IMR-90 (cell line): ENCODE measurements at regions not wholly inside any gene's neighbourhood (a gene's known extent, or its start where the extent isn't known, plus 50 kb on each side); places are given as distances from the start of the nearest gene placed in this dataset.
A peak's percentile ranks its signal among the peaks of the same experiment; 100 is the strongest.

Experiments used
- ATAC-seq: fragments of 200-7000 bp; cut with Tn5 transposase; 2 replicates; pipeline ENCODE4 v1.9.1; 2020; ENCODE audit warnings: low read depth, mild to moderate bottlenecking, moderate library complexity
- BruUV-seq: library from RNA; stranded (reverse); fragments of 400-500 nt; replicated peaks from 2 replicates; lab custom pipeline; 2021; lab: Mats Ljungman, UMichigan
- CTCF ChIA-PET: fragments of 300-600 bp; formaldehyde crosslinking; extraction: SDS; loops from one replicate; lab custom pipeline; 2021; ENCODE audit warnings: antibody characterized with exemption; lab: Yijun Ruan, JAX
- POLR2A ChIA-PET: fragments of 300-600 bp; sonication (Branson Sonifier 250); formaldehyde crosslinking; loops from one replicate; lab custom pipeline; 2022; ENCODE audit warnings: antibody characterized with exemption; ENCODE audit not compliant: unreplicated experiment; lab: Charles Lee
- DNase-seq: peaks from one replicate; pipeline ENCODE4 v3.0.0; 2013
- H2AFZ ChIP-seq: replicated peaks from 2 replicates; pipeline ENCODE3; 2013; ENCODE audit warnings: low read length, mild to moderate bottlenecking; ENCODE audit not compliant: poor library complexity
- H2AK5ac ChIP-seq: 2 replicates; pipeline ENCODE4 v1.6.1; 2013; ENCODE audit warnings: low read depth, low read length, inconsistent platforms
- H2AK9ac ChIP-seq: replicated peaks from 2 replicates; pipeline ENCODE3; 2013; ENCODE audit warnings: mild to moderate bottlenecking, low read depth, low read length, moderate library complexity; ENCODE audit not compliant: poor library complexity
- H2BK120ac ChIP-seq: 2 replicates; pipeline ENCODE4 v1.6.1; 2013; ENCODE audit warnings: low read depth, low read length, inconsistent platforms
- H2BK15ac ChIP-seq: 3 replicates; pipeline ENCODE4 v1.6.1; 2013; ENCODE audit warnings: low read depth, low read length, inconsistent platforms
- H2BK20ac ChIP-seq: 2 replicates; pipeline ENCODE4 v1.6.1; 2013; ENCODE audit warnings: low read depth, mild to moderate bottlenecking, inconsistent platforms, low read length, moderate library complexity
- H2BK5ac ChIP-seq: 2 replicates; pipeline ENCODE4 v1.6.1; 2013; ENCODE audit warnings: mild to moderate bottlenecking, low read depth, low read length, inconsistent platforms; ENCODE audit not compliant: poor library complexity, severe bottlenecking
- H3K14ac ChIP-seq: replicated peaks from 2 replicates; pipeline ENCODE4 v1.6.1; 2013; ENCODE audit warnings: low read depth, low read length, inconsistent platforms
- H3K18ac ChIP-seq: 2 replicates; pipeline ENCODE4 v1.6.1; 2013; ENCODE audit warnings: low read depth, low read length, control low read depth
- H3K23ac ChIP-seq: 2 replicates; pipeline ENCODE4 v1.6.1; 2013; ENCODE audit warnings: low read depth, low read length, inconsistent platforms
- H3K27ac ChIP-seq: 2 replicates; pipeline ENCODE4 v1.5.1; 2013; ENCODE audit warnings: mild to moderate bottlenecking, control low read depth, low read length; ENCODE audit not compliant: insufficient read depth
- H3K27me3 ChIP-seq: 2 replicates; pipeline ENCODE4 v1.6.1; 2013; ENCODE audit warnings: low read length; ENCODE audit not compliant: control insufficient read depth, insufficient read depth
- H3K36me3 ChIP-seq: 2 replicates; pipeline ENCODE4 v1.6.1; 2013; ENCODE audit warnings: low read length, mixed read lengths; ENCODE audit not compliant: control insufficient read depth, insufficient read depth
- H3K4ac ChIP-seq: 2 replicates; pipeline ENCODE4 v1.6.1; 2013; ENCODE audit warnings: low read depth, low read length, inconsistent platforms
- H3K4me1 ChIP-seq: 2 replicates; pipeline ENCODE4 v1.6.1; 2013; ENCODE audit warnings: low read length, mixed read lengths; ENCODE audit not compliant: control insufficient read depth, insufficient read depth
- H3K4me2 ChIP-seq: 2 replicates; pipeline ENCODE4 v1.6.1; 2013; ENCODE audit warnings: low read depth, mild to moderate bottlenecking, control low read depth, low read length, moderate library complexity
- H3K4me3 ChIP-seq: 2 replicates; pipeline ENCODE4 v1.5.1; 2013; ENCODE audit warnings: low read depth, mild to moderate bottlenecking, control low read depth, low read length, moderate library complexity; ENCODE audit not compliant: insufficient read depth
- H3K56ac ChIP-seq: 2 replicates; pipeline ENCODE4 v1.6.1; 2013; ENCODE audit warnings: low read length, inconsistent platforms; ENCODE audit not compliant: insufficient read depth; ENCODE audit errors: extremely low read depth
- H3K79me1 ChIP-seq, 2 experiments: 2 replicates each; pipeline ENCODE4 v1.6.1; 2013; ENCODE audit warnings: low read length in 2 of 2, inconsistent platforms in 1 of 2, low read depth in 1 of 2
- H3K9ac ChIP-seq: 2 replicates; pipeline ENCODE4 v1.6.1; 2013; ENCODE audit warnings: low read depth, low read length, control low read depth
- H3K9me1 ChIP-seq: 2 replicates; pipeline ENCODE4 v1.6.1; 2013; ENCODE audit warnings: low read length, inconsistent platforms; ENCODE audit not compliant: insufficient read depth
- H3K9me3 ChIP-seq: 2 replicates; pipeline ENCODE4 v1.6.1; 2013; ENCODE audit warnings: low read length; ENCODE audit not compliant: control insufficient read depth, insufficient read depth
- H4K20me1 ChIP-seq: 2 replicates; pipeline ENCODE4 v1.6.1; 2013; ENCODE audit warnings: low read length, inconsistent platforms; ENCODE audit not compliant: insufficient read depth
- H4K5ac ChIP-seq: 2 replicates; pipeline ENCODE4 v1.6.1; 2013; ENCODE audit warnings: mild to moderate bottlenecking, low read depth, low read length, control low read depth
- H4K8ac ChIP-seq, 2 experiments: 2 replicates each; pipeline ENCODE4 v1.6.1; 2013; ENCODE audit warnings: low read depth in 2 of 2, low read length in 2 of 2, control low read depth in 1 of 2, inconsistent platforms in 1 of 2
- H4K91ac ChIP-seq: 2 replicates; pipeline ENCODE4 v1.6.1; 2013; ENCODE audit warnings: low read depth, low read length, inconsistent platforms; ENCODE audit not compliant: insufficient read depth
- FOS ChIP-seq: fragments of 150-350 bp; IDR thresholded peaks from 2 replicates; pipeline ENCODE4 v1.6.1; 2016; ENCODE audit warnings: low read depth, low read length
- POLR2A ChIP-seq: IDR thresholded peaks from 2 replicates; pipeline ENCODE4 v1.6.1; 2012; ENCODE audit warnings: mild to moderate bottlenecking, low read depth, low read length
- SMC3 ChIP-seq: fragments of 150-350 bp; IDR thresholded peaks from 2 replicates; pipeline ENCODE4 v1.6.1; 2016; ENCODE audit warnings: low read depth, mild to moderate bottlenecking, antibody characterized with exemption, low read length, moderate library complexity
- WGBS, 2 experiments: methylation state at CpG; one replicate each; pipeline versions ENCODE4 v1.1.5 to v1.1.7; 2013; ENCODE audit warnings: missing lambda C conversion rate in 2 of 2; ENCODE audit not compliant: insufficient read length in 1 of 2; ENCODE audit errors: extremely low coverage in 2 of 2; 5-methylcytosine and 5-hydroxymethylcytosine counted together
- dilution Hi-C: fragments of 300-500 bp; cut with HindIII; formaldehyde crosslinking; loops from one replicate; pipeline ENCODE4 v1.14.3; 2018; ENCODE audit warnings: low sequenced_read_pairs; ENCODE audit not compliant: unreplicated experiment
- in situ Hi-C: fragments of 300-500 bp; cut with MboI; formaldehyde crosslinking; loops from 3 replicates; pipeline ENCODE4 v1.14.3; 2019; ENCODE audit warnings: low sequenced_read_pairs, inconsistent platforms, mixed read lengths
- intact Hi-C: fragments of 100-400 bp; cut with micrococcal nuclease; formaldehyde crosslinking; loops from 2 replicates; pipeline ENCODE4 v1.10.0; 2022

DNA sequence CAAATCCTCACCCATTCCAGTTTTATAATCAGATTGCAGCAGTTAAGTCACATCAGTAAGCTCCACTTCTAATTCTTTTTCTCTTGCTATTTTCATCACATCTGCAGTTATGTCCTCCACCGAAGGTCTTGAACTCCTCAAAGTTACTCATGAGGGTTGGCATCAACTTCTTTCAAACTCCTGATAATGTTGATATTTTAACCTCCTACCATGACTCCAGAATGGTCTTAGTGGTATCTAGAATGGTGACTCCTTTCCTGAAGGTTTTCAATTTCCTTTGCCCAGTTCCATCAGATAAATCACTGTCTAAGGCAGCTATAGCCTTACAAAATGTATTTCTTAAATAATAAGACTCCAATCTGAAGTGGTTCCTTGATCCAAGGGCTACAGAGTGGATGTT is 53.8 kb upstream of the EDIL3 start:
- peaks cover 4% of the 10 kb centered on the region; the same call in 1 of the 2 replicates for H3K4me1 ChIP-seq
- H3K4me2 ChIP-seq = no peak overlapping the region
- dilution Hi-C loops = no loop called here
- in situ Hi-C loops = no loop called here
- H2BK5ac ChIP-seq = no peak overlapping the region
- no peaks in the 10 kb centered on the region for H3K79me1 ChIP-seq
- H3K18ac ChIP-seq = no peak overlapping the region
- WGBS, 2 experiments = no CpG with 5 or more reads among the region's 1 CpG
- H3K9me3 ChIP-seq = no peaks in the 10 kb centered on the region
- ChIA-PET CTCF (interaction anchor here (0.5 kb wide), 1 partner anchor 869 kb away, joined by 4 read pairs; no protein-coding TSS in a partner anchor), POLR2A (no interaction called here)
- no peak overlapping the region for H2AFZ ChIP-seq
- H2BK120ac ChIP-seq = no peak overlapping the region
- no peak overlapping the region for H3K14ac ChIP-seq
- H3K9ac ChIP-seq = no peak overlapping the region
- no peak overlapping the region for H3K23ac ChIP-seq
- no peaks in the 10 kb centered on the region for H3K27me3 ChIP-seq
- DNase-seq (peak; percentile 2), ATAC-seq (no peak)
- H4K8ac ChIP-seq = no peak overlapping the region
- H2AK5ac ChIP-seq = no peak overlapping the region
- H2BK15ac ChIP-seq = no peak overlapping the region
- 0 out of 2 replicates have a peak, but pooled peaks cover 2% of the 10 kb centered on the region for H3K9me1 ChIP-seq
- no peak overlapping the region for H3K27ac ChIP-seq
- no peaks in the 10 kb centered on the region for H3K36me3 ChIP-seq
- H4K91ac ChIP-seq = no peak overlapping the region
- H2BK20ac ChIP-seq = no peak overlapping the region
- no TSS peak for BruUV-seq
- H4K5ac ChIP-seq = no peak overlapping the region
- no peak overlapping the region for H3K56ac ChIP-seq
- TF ChIP-seq SMC3 = no peak
- TF ChIP-seq FOS = no peak
- TF ChIP-seq POLR2A = no peak
- H3K4me3 ChIP-seq = no peak overlapping the region
- H2AK9ac ChIP-seq = no peak overlapping the region
- H4K20me1 ChIP-seq = no peaks in the 10 kb centered on the region
- H3K4ac ChIP-seq = no peak overlapping the region
- intact Hi-C loops = no loop called here
